NCI-H2081 (cell line): ENCODE measurements at regions not wholly inside any gene's neighbourhood (a gene's known extent, or its start where the extent isn't known, plus 50 kb on each side); places are given as distances from the start of the nearest gene placed in this dataset.

Experiments used
- DNase-seq, 2 experiments: peaks; one replicate each; lab custom pipeline; 2025; lab: John Stamatoyannopoulos, UW

GRCh38 chr13:55673910-55674309 lies 1466.8 kb upstream of the PRR20A start:
- DNase-seq = no peak

- no peak for DNase-seq
Measured at GRCh38 chr13:55682776-55683175, 1457.9 kb upstream of the PRR20A start.

DNA sequence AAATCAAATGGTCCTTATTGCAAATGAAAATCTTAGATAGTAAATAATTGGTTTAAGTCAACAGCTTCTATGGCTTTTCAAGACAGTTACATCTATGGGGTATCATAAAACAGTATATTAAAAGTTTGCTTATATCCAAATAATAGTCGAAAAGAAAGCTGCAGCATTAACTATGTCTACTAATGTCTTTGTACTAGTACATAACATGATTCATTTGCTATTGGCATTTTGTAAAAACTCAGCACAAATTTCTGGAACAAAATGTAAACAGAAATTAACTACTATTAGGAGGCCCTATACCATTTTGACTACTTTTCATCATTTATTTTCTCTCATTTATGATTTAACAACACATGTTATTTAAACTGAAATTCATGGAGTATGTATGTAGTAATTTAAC lies 1435.2 kb upstream of the PRR20A start:
- DNase-seq = no peak

DNA sequence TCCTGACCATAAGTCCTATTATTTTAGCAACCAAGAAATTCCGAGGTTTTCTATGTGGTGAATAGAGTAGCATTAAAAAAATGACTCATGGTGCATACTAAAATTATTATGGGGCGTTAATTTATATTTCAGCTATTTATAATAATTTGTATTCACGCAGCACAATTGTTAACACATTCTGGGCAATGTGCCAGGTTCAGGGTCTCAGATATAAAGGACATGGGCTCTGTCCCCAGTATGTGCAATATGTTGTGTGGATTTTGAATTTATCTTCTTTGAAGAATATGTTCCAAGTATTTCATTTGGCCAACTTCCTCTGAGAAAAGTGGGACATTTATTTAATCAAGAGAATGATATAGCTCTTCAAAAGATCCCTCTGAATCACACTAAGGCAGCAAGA lies 1434.7 kb upstream of the PRR20A start:
- DNase-seq = peak in 1 of 2 experiments; percentile 46

- DNase-seq = no peak
Measured at GRCh38 chr13:55714120-55714519, 1426.6 kb upstream of the PRR20A start.

DNA sequence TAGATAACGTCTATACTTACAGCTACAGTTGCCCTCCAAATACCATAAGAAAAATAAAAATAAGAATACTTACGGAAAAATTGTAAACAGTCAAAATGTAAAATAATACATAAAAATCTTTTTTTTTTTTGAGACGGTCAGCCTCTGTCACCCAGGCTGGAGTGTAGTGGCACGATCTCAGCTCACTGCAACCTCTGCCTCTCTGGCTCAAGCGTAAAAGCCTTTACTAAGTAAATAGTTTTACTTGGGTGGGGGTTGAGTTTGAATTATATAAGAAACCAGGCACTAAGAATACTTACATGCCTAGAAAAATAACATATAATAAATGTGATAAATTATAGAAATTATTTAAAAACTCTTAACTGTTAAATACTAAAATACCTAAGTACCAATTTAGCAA lies 1413.0 kb upstream of the PRR20A start:
- no peak for DNase-seq

DNA sequence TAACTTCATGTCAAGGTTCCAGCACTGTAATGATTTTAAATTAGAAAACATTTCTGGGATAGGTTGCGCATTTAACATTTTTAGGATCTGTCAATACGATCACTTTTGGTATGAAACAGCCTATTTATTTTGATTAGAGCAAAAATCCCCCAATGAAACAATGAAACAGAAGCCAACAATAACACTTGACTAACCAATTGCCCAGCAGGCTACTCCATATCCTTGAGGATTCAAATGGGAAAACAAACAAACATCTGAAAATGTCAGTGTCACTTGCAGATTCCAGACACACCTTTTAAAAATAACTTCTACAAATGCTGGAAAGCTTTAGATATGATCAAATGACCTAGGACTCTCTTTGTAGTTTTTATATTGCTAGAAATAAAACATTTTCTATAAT lies 1412.5 kb upstream of the PRR20A start:
- no peak for DNase-seq

DNA sequence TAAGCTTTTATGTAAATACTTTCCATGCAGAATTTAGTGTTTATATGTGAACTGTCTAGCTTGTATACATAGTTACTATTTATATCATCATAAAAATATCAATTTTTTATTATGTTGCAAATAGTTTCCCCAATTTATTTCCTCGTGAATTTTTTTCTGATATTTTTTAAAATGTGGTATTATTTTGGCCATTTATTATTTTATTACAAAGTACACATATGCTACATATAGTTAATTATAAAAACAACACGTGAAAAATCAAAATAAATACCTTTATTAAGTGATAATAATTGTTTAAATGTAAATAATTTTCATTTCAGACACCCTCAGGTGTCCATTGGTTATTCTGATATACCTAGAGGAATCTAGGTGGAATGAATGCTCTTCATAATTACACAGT lies 1394.9 kb upstream of the PRR20A start:
- no peak for DNase-seq

GRCh38 chr13:55761986-55762385 lies 1378.7 kb upstream of the PRR20A start:
- DNase-seq = no peak

- no peak for DNase-seq
Measured at GRCh38 chr13:55777612-55778011, 1363.1 kb upstream of the PRR20A start.

DNA sequence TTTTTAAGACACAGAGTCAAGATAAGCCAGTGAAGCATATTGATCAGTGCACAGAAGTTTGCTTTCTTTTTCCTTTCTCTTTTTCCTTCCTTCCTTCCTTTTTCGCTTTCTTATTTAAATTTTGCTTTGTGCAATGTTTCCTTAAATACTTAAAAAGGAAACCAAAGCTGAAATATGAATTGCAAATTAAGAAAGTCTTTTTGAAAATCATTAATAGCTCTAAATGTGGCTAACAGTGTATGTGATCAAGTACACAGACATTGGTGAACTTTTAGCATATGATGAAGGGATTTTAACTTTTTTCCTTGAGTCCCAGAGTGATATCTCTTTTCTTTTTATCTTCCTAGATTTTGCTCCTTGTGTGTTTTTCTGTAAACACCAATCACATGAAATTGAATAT lies 1356.9 kb upstream of the PRR20A start:
- no peak for DNase-seq

DNA sequence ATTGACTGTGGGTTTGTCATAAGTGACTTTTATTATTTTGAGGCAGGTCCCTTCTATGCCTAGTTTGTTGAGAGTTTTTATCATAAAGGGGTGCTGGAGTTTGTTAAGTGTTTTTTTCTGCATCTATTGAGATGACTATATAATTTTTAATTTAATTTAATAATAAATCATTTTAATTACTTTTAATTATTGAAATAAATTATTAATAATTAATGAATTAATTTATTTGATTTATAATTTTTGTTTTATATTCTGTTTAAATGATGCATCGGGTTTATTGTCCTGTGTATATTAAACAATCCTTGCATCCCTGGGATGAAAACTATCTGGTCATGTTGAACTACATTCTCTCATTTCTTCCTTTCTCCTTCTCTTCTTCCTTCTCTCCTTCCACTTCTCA lies 1352.2 kb upstream of the PRR20A start:
- no peak for DNase-seq

GRCh38 chr13:55792544-55793193 lies 1348.0 kb upstream of the PRR20A start:
- no peak for DNase-seq

- no peak for DNase-seq
Measured at GRCh38 chr13:55815458-55816033, 1325.2 kb upstream of the PRR20A start.

GRCh38 chr13:55816976-55817601 lies 1323.6 kb upstream of the PRR20A start:
- peak; percentile 13 to 45 for DNase-seq

GRCh38 chr13:55820817-55821216 lies 1319.9 kb upstream of the PRR20A start:
- DNase-seq = no peak

DNA sequence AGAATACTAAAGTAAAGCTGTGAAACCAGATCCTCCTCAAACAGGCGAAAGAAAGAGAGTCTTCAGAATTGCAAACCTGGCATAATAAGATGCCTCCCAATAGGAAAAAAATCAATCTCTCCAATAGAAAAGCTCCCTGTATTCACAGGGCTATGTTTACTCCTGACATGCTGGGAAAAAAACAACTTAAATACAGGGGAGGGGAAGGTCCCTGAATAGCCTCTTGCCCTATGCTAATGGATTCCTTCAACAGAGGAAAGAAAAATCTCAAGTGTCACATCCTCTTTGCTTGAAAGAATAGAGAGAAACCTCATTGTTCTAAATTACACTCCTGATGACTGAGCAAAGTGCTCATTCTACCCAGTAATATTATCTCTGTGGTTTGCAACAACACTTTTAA lies 1271.1 kb upstream of the PRR20A start:
- no peak for DNase-seq

GRCh38 chr13:55887561-55887960 lies 1253.2 kb upstream of the PRR20A start:
- no peak for DNase-seq

GRCh38 chr13:55893540-55893939 lies 1247.2 kb upstream of the PRR20A start:
- no peak for DNase-seq

DNA sequence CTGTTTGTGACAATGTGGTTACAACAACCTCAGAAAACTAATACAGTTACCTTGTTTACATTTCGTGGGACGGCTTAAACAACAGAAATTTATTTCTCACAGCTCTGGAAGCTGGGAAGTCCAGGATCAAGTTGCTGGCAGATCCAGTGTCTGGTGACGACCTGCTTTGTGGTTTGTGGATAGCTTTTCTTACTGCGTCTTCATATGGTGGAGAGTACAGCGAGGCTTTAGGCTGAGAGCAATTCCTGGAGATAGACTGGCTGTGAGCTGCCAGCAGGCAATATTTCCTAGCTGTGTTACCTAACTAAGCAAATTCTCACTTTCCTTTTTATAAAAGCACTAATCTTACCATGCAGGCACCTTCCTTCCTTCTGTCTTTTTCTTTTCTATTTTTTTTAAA lies 1203.5 kb upstream of the PRR20A start:
- no peak for DNase-seq

GRCh38 chr13:55948175-55948574 lies 1192.5 kb upstream of the PRR20A start:
- DNase-seq = no peak

DNA sequence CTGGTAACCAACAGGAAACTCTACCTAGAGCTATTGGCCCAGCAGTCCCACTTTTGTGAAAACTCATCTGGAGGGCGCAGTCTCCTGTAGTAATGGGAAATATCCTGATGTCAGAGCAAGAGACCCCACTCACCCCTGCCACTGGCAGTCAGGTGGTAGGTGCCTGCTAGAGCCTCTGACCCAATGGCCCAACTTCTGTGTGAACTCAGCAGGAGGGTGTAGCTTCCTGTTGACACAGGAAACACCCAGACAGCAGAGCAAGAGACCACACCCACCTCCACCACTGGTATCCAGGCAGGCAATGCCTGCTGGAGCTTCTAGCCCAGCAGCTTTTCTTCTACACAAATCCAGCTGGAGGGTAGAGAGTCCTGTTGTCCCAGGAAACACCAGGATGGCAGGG lies 1176.8 kb upstream of the PRR20A start:
- no peak for DNase-seq

- DNase-seq = no peak
Measured at GRCh38 chr13:55967055-55967454, 1173.7 kb upstream of the PRR20A start.

- no peak for DNase-seq
Measured at GRCh38 chr13:55977436-55977835, 1163.3 kb upstream of the PRR20A start.
